Right ventricle myocardium superior (tissue), 1 donor: ENCODE measurements at regions not wholly inside any gene's neighbourhood (a gene's known extent, or its start where the extent isn't known, plus 50 kb on each side); places are given as distances from the start of the nearest gene placed in this dataset.

ENCODE experiments used
- ATAC-seq: fragments of 200-7000 bp; cut with Tn5 transposase; one replicate; pipeline ENCODE4 v1.9.1; 2020; ENCODE audit warnings: mild to moderate bottlenecking; ENCODE audit not compliant: poor library complexity
- DNase-seq: peaks from one replicate; pipeline ENCODE4 v3.0.0-alpha.2; 2020
- intact Hi-C: fragments of 100-400 bp; cut with DNase I; formaldehyde crosslinking; loops from one replicate; pipeline ENCODE4 v1.11.2; 2022
- donor health status: DM: no; HTN: yes; CAD: no; lungs with severe emphysema.

DNA sequence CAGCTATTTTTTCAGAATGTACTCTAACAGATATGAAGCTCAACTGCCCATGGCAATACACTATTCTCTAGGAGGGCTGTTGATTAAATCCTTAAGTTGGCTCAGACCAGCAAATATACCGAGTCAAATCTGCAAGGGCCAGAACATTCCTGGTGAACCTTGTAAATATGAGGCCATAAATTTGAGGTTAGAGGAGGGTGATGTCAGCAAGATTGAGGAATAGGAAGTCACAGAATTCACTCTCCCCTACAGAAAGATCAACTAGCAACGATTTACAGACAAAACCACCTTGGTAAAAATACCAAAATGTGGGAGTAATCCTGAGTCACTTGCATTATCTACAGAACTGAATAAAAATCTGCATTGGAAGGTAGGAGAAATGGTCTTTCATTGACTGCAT, 399.3 kb downstream of the GPM6A start:
- DNase-seq (no peak), ATAC-seq (no peak)
- intact Hi-C loops = no loop called here

DNA sequence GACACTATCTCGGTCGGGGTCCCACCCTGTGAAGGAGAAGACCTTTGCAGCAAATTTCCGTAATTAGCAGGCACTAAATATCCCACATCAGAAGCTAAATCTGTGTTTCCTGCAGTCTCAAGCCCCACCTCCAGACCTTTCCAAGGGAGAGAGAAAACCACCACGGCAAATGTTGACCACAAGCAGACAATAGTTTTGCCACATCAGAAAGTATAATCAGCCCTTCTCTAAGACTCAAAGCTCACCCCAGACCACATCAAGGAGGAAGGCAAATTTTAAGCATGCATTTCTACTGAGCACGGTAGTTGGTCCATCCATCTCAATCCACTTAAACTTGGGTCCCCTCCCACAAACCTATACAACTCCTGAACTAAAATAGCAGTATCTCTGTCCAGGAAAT, 398.5 kb downstream of the GPM6A start:
- no peak for ATAC-seq
- intact Hi-C loops = no loop called here
- DNase-seq = no peak

DNA sequence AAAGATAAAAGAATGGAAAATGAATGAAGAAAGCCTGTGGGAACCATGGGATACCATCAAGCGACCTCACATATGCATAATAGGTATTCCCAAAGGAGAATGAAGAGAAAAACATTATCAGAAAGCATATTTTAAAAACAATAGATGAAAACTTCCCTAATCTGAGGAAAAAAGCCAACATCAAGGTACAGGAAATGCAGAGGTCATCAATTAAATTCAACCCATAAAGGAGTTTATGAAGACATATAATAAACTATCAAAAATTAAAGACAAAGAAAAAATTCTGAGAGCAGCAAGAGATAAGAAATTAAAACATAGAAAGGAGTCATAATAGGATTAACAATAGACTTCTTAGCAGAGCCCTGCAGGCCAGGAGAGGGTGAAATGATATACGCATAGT, 397.5 kb downstream of the GPM6A start:
- intact Hi-C loops = no loop called here
- ATAC-seq = no peak
- no peak for DNase-seq

DNA sequence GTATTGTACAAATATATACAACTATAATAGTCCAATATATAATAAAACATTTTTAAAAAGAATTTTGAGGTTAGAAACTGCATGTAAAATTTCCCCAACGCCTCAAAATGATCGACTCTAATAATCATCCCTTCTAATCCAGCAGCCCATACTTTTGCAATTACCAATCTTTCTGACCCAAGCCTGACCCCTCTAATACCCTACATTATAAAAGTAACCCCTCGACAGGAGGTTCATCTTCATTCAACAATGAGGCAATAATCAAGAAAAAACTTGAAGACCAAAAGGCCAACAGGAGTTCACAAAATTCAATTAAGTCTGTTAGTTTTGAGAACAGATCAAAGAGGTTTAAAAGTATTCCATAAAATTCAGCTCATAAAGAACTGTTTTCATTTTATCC, 393.5 kb downstream of the GPM6A start:
- ATAC-seq (no peak), DNase-seq (no peak)
- intact Hi-C loops = no loop called here

DNA sequence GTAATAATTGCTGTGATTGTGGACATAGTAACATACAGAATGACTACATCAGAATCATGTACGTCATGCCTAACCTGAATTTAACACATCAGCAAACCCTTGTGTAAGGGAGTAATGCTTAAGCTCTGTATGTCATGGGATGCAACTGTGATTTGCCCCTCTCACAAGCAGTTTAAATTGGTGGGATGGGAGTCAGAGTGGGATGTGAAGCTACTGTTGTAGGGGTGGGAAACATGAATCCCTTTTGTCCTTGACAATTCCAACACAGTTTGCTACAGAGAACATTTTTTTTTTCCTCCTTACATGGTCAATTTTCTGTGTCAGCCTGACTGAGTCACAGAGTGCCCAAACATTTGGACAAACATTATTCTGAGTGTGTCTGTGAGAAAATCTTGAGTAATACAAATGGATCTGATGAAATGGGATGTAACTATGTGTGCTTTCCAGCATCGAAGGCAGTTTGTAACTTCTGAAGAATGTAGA, 392.8 kb downstream of the GPM6A start:
- ATAC-seq (no peak), DNase-seq (no peak)
- intact Hi-C loops = no loop called here

DNA sequence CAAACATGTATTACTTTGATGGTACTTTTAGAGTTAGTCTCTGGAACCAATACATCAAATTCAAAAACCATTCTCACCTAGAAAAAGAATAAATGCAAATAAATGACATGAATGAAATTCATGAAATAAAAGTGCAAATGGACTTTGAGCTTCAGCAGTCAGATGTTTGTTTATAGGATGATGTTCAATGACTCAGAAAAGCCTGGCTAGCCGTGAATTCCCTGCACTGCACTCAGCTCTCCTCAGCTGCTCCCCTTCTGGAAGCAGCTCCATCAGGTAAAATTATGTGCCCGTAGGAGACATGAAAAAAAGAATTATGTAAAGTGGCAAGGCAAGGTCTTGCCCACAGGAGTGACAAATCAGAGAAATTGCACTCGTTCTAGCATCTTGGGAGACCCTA, 390.6 kb downstream of the GPM6A start:
- intact Hi-C loops = no loop called here
- DNase-seq (no peak), ATAC-seq (no peak)

DNA sequence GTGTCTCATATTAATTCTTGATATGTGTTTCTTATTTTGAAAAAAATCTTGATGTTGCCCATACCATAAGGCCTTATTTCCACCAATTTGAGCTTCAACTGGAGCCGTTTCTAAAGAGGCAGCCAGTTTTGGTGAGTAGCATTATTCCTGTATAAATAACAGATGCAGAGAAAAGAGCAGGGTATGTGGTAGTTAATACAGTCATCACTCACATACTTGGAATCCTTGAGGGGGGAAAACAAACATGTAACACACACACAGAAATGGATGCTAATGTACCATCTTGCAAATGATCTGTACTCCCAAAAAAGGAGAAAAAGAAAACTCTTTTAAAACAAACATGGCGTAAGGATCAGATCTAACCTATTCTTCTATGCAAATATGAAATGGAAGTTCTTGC, 389.7 kb downstream of the GPM6A start:
- intact Hi-C loops = no loop called here
- ATAC-seq (no peak), DNase-seq (no peak)

DNA sequence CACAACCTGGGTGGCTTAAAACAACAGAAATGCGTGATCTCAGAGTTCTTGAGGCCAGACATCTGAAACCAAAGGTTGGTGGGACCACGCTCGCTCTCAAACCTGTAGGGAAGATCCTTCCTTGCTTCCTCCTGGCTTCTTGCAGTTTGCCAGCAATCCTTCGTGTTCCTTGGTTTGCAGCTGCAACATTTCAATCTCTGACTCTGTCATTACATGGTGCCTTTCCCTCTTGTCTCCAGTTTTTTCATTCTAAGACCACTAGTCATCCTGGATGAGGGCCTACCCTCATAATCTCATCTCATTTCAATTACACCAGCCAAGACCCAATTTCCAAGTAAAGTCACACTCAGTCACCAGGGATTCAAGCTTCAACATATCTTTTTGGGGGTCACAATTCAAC, 388.0 kb downstream of the GPM6A start:
- DNase-seq (no peak), ATAC-seq (no peak)
- intact Hi-C loops = no loop called here

DNA sequence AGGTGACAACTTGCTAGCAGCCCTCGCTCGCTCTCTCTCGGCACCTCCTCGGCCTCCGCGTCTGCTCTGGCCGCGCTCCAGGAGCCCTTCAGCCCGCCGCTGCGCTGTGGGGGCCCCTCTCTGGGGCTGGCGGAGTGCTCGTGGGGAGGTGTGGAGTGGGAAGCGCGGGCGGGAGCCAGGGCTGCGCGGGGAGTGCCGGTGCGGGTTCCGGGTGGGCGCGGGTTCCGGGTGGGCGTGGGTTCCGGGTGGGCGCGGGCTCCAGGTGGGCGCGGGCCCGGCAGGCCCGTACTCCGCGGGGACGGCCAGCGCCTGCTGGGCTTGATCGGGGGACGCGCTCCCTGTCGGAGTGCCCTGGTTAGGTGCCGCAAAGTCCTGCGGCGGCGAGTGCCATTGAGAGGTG, 384.3 kb downstream of the GPM6A start:
- ATAC-seq = no peak
- no peak for DNase-seq
- intact Hi-C loops = no loop called here

DNA sequence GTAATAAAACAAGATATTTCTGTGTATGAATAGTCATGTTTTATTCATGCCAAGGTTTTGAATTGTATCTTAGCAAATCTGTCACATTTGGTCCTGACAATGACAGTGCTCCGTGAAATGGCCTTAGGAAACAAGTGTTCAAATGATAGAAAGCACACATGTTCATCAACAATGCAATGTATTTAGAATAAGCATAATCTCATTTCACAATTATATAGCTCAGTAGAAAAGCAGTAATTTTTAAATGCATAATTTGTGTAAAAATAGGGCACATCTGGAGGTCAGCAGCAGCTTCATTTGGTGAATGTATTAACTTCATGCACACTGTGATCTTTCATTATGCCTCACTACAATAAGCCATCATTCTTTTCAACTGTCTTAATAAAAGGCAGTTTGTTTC, 380.4 kb downstream of the GPM6A start:
- DNase-seq (no peak), ATAC-seq (no peak)
- intact Hi-C loops = no loop called here

DNA sequence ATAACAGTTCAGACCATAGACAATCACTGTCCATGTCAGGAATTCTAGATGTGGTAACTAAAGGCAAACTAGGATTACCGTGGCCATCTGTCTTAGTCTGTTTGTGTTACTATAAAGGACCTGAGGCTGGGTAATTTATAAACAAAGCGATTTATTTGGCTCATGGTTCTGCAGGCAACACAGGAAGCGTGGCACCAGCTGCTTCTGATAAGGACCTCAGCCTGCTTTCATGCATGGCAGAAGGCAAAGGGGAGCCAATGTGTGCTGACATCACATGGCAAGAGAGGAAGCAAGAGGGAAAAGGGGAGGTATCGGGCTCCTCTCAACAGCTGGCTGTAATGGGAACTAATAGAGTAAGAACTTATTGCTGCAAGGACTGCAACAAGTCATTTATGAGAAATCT, 376.7 kb downstream of the GPM6A start:
- ATAC-seq = no peak
- no peak for DNase-seq
- intact Hi-C loops = no loop called here

DNA sequence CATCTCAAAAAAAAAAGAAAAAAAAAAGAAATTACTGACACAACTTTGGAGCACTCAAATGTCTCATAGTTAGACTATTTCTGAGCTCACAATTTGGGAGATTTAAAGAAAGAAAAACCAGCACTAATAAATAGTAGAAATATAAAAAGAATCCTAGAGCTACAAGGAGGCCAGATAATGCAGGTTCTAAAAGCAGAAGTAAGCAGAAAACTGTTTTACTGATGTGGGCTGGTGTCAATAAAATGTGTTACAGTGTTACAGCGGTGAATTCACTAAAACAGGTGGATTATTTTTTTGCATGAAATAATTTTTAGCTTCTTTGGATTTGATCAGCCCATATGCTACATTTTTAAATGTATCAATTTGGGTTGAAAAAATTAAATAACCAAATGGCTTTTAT, 375.9 kb downstream of the GPM6A start:
- intact Hi-C loops = no loop called here
- ATAC-seq = no peak
- DNase-seq = no peak

DNA sequence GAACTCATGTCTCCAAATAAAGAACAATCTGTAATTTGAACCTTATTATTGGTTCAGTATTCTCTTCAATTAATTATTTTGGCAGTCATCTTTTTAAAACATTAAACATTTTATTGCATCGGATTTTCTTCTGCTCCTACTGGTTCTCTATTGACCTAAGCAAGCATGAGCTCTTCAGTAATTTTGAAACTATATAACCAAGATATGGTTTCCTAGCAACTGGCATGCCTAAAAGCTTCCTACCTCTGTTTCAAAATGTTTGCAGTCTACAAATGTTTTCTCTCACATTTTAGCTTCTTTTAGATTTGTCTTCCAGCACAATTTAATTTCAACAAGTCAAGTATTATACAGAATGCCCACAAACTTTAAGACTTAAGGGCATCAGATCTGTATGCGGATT, 371.3 kb downstream of the GPM6A start:
- intact Hi-C loops = no loop called here

DNA sequence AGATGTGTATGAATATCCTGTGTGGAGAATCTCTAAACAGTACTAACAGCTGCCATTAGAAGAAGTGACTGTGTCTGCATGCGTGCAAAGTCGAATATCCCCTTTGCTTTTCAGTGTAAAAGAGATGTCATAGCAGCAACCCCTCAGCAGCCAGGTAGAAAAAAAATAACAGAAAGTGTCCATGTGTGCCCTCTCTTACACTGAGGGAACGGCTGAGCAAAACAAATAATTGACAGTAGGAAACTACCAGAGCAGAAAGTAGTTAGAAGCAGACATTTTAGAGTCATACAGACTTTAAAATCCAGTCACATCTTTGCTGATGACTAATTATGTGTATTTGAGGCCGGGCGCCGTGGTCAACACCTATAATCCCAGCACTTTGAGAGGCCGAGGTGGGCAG, 370.8 kb downstream of the GPM6A start:
- intact Hi-C loops = no loop called here
- DNase-seq (no peak), ATAC-seq (no peak)

More for the DNA sequence above, 371.3 kb downstream of the GPM6A start:
- DNase-seq = no peak
- no peak for ATAC-seq

DNA sequence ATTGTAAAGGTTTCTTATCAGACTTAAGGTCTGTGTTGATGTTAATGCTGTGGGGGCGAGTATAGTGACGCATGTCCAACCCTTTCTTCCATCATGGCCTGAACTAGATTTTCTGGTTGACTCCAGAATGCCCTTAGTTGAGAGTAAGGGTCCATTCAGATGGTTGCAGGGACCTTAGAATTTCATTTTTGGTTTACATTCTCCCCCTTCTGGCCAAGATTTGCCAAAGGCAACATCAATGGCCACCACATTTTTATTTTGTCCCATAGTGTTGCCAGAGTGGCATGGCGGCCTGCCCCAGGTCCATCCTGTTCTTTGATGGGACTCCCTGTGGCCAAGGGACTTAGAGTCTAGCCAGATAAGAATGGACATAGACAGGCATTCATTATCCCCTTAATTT, 368.5 kb downstream of the GPM6A start:
- DNase-seq = no peak
- no peak for ATAC-seq
- intact Hi-C loops = no loop called here

DNA sequence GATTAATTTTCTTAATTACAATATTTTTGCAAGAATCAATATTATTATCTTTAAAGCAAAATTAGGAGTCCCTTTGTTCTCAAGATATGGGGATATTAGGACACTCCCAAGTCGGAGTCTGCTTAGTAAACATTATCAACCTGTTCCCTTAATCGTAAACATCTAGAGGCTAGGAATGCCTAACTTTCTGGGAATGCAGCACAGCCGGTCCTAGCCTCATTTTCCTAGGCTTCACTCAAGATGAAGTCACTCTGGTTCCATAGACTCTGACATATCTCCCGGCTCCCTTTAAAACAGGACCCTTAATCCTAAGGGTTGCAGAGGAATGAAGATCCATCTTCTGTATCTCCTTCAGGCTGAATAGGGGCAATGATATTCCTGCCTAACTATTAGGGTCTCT, 367.6 kb downstream of the GPM6A start:
- intact Hi-C loops = no loop called here
- ATAC-seq (no peak), DNase-seq (no peak)

DNA sequence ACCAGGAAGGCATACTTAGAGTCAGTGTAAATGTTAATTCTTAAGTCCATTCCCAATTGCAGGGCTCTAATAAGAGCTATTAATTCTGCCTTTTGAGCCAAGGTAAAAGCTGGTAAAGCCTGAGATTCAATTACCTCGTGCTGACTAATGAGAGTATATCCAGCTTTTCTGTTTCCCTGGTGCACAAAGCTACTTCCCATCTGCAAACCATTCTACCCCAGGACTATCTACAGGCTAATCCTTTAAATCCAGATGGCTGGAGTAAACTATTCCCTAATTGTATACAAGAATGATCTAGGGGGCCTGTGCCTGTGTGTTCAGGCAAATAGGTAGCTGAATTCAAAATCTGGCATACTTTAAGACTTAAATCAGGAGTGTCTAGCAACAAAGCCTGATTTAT, 365.0 kb downstream of the GPM6A start:
- intact Hi-C loops = no loop called here
- DNase-seq = no peak
- ATAC-seq = no peak

DNA sequence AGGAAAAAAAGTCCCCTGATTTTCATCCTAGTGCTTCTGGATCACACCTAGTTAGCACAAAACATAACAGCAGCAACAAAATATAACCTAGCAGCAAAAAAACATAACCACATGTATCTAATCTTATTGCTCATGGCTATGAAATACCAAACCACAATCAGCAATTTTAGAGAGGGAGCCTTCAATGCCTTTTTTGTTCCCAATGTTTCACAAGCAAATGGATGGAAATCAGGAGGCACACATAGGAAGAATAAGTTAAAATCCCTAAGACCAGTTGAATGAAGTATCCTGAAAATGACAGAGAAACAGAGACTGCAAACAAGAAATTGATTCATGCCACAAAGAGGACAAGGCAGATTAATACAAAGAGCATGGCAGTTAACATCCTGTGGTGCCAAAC, 361.6 kb downstream of the GPM6A start:
- DNase-seq (no peak), ATAC-seq (no peak)
- intact Hi-C loops = no loop called here

DNA sequence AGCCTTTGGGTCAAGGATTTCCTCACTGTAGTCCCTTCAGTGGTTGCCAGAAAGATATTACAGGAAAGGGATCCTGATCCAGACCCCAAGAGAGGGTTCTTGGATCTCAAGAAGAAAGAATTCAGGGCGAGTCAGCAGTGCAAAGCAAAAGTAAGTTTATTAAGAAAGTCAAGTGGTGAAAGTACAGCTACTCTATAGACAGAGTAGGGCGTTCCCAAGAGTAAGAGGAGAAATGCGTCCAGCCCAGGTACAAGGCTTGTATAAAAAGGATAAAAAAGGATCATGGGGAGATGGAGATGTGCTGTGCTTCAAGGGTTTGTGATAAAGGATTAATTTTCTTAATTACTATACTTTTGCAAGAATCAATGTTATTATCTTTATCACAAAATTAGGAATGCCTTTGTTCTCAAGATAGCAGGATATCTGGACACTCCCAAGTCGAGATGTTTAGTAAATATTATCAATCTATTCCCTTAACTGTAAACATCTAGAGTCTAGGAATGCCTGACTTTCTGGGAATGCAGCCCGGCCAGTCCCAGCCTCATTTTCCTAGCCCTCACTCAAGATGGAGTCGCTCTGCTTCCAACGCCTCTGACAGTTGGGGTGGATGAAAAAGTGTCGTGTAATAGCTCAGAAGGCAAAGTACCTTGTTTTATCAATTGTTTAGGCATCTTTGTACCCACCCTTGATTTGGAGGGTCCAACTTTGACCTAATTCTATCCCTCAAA, 360.7 kb downstream of the GPM6A start:
- intact Hi-C loops = no loop called here
- DNase-seq = no peak
- ATAC-seq = no peak

DNA sequence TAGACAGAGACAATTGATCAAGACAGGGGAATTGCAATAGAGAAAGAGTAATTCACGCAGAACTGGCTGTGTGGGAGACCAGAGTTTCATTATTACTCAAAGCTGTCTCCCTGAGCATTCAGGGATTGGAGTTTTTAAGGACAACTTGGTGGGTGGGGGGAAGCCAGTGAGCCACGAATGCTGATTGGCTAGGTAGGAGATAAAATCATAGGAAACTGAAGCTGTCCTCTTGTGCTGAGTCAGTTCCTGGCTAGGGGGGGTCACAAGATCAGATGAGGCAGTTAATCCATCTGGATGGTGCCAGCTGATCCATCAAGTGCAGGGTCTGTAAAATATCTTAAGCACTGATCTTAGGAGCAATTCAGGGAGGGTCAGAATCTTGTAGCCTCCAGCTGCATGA, 358.6 kb downstream of the GPM6A start:
- ATAC-seq (no peak), DNase-seq (no peak)
- intact Hi-C loops = no loop called here

DNA sequence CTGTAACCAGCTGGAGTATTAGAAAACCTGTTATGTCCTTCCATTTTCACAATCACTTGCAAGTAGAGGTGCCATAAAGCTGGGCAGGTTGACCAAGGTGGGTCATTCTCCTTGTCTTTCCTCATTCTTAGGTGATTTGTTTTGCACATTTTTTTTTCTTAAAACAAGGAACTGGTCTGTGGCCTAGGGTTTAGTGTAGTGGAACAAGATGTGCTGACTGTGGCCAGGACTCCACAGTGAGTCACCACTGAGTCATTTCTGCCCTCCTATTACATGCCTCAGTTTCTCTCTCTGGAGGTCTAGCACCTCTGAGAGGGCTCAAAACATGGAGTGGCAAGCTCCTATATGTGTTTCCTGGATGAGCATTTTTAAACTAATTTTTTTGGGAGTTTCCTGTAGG, 355.9 kb downstream of the GPM6A start:
- intact Hi-C loops = no loop called here
- DNase-seq (no peak), ATAC-seq (no peak)
